EL (cell line): ENCODE measurements at regions not wholly inside any gene's neighbourhood (a gene's known extent, or its start where the extent isn't known, plus 50 kb on each side); places are given as distances from the start of the nearest gene placed in this dataset.
A peak's percentile ranks its signal among the peaks of the same experiment; 100 is the strongest.
"Not testable (repeated sequence)": the region's sequence is repeated elsewhere in the genome, so short reads cannot be mapped to it uniquely, and the experiment has no call there.

ENCODE experiments used
- DNase-seq: peaks from one replicate; pipeline ENCODE4 v3.0.0-alpha.2; 2016

DNA sequence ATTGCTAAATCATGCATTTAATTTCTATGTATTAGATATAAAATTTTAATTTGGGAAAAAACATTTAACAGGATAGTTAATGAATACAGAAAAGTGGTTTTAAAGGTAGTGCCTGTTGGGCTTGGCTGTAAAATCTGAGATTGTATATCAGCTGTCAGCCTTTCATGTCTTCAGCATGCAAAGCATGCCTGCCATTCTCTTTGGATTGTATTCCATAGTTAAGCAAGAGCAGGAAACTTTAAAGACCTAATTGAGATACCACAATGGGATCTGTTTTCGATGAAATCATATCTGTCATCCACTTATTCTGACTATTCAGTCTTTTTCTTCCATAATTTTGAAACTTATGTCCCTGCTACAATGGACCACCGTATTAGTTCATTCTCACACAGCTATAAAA lies 451.0 kb upstream of the DDI1 start:
- DNase-seq: no peak

DNA sequence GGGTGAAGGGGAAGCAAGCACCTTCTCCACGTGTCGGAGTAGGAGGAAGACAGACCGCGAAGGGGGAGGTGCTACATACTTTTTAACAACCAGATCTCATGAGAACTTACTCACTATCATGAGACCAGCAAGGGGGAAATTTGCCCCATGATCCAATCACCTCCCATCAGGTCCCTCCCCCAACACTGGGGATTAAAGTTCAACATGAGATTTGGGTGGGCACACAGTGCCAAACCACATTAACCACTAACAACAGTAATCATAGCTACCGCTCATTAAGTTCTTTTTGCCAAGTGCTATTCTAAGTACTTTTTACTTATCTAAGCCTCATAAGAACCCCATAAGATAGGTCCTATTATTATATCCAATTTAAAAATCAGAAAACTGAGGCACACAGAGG lies 450.5 kb upstream of the DDI1 start:
- DNase-seq: no peak

DNA sequence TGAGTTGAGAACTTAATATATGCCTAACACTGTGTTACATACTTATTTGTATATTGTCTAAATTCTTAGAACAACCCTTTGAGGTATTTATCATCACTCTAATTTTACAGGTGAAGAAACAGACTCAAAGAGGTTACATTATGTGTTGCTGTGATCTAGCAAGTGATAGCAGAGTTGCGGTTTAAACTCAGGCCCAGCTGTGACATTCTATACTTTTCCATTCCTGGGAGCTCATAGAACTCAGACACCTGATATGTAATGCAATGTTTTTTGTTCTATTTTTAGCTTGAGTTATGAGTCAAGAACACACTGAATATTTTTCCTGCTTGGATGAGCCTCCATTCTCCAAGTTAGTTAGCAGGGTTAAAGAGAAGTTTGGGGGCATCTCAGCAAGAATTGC lies 449.7 kb upstream of the DDI1 start:
- no peak for DNase-seq

DNA sequence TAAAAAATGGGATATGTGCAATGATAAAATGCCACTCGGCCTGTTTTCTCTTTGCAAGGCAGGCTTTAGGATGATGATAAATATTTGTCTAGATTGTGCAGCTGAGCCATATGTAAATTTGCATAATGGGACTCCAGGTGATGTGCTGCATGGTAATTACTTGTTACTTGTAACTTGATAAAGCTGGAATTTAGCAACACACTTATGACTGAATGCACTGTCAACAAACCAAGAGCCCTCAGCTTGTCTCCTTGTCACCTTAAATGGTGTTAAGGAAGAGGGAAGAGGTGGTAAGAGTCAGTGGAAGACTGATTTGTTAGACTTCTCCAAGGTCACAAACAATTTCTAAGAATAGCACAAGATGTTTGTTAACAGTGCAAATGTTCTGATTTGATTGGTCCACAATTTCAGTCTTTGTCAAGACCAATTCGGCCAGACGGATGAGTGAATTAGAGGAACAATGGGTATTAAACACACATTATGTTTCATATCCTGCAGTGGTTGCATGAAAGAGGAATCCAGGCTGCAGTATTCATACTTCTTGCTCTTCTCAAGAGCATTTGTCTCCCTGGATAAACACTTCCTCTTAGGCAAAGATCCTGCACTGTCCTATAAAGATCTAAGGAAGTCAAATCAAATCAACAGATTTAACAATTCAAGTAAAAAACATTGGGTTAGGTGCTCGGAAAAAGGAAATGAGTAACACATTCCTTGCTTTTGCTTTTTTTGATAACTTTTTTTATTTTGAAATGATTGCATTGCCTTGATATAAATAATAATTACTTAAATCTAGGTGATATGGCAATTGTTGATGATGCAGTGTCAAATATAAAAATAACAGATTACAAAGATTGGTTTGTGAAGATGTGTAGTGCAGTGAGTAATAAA lies 448.3 kb upstream of the DDI1 start:
- no peak for DNase-seq

DNA sequence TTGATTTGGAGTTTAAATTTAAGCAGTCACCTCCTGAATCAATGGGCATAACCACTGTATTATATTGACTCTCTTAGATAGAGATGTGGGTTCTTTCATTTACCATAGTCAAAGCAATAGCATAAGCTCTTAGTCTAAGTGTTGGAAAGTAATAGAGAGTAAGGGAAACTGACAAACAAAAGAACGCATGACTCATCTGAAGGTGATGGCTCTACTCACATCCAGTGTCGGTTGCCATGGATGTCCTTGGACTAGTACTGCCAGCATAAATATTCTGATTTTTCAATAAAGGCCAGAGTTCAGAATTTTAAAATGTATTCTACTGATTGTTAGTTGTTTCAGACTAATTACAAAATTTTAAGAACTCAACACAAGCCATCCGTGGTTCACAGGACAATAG lies 444.9 kb upstream of the DDI1 start:
- no peak for DNase-seq

DNA sequence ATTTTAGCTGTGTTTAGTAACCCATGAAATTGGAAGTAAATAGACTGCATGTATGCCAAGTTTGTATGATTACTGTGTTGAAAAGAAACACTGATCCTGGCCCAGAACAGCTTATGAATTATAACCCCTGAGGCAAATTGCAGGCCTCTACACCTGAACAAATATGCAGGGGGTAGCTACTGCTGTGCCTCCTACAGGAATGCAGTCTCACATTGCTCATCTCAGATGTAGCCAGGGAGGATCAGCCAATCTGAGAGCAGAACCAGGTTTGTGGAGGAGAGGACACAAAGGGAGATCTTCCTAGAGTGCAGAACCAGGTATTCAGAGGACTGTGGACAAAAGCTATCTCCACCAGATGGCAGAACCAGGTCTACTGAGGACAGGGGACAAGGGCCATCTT lies 442.2 kb upstream of the DDI1 start:
- no peak for DNase-seq

DNA sequence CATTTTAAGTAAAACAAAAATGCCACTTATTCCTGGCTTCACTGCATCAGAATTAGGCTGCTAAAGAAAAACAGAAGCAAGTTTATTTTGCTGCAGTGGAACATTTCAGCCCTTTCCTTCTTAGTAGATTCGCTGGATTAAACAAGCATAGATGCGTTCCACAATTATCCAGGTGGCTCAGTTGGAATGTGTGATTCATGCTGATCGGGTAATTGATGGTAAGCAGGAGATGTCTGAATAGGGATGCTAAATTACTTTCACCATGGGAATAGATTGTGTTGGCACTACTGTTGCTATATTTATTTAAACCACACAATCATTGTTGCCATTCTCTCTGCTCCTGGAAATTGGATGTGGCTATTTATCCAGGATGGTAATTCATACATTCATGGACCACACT lies 440.1 kb upstream of the DDI1 start:
- DNase-seq: no peak

DNA sequence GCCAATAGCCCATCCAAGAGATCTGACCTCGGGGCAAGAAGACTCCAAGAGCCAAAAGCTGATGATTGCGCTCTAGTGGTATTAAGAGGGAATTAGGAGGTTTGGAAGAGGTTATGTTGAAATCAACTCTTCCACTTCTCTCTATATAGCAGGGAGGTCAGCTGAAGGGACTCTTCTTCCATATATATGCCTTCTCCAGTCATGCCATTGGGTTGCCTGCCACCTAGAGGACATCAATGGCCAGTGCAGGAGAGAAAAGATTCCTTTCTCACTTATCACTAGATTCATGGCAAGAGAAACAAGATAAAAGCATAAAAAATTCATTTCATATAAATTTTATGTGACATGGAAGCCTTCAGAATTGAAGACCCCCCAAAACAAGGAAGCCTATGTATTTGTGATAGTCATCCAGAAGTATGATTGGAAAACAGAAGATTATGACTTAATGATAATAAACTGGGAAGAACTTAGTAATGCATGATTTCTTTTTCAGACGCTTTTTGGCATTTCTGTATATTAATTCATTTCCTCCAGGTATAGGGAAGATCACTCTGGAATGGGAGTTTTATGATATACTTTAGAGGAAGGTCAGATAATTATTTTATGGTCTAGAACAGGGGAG lies 435.1 kb upstream of the DDI1 start:
- peak; percentile 72 for DNase-seq

DNA sequence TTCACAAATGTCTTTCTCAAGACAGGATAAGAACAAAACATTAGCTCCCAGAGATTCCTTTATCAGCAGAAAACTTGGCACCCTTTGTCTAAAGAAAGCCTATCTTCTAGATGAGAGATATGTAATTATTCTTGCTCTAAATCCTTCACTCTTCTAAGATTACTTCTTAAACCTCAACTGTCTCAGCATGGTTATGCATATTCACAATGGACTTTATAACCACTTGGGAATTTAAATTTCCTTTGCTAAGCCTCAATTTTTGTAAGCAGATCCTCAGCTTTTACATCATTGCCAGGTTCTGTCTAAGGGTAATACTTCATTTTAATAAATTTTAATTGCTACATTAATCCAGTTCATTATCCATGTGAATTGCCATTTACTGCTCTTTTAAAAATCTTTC lies 433.6 kb upstream of the DDI1 start:
- no peak for DNase-seq

DNA sequence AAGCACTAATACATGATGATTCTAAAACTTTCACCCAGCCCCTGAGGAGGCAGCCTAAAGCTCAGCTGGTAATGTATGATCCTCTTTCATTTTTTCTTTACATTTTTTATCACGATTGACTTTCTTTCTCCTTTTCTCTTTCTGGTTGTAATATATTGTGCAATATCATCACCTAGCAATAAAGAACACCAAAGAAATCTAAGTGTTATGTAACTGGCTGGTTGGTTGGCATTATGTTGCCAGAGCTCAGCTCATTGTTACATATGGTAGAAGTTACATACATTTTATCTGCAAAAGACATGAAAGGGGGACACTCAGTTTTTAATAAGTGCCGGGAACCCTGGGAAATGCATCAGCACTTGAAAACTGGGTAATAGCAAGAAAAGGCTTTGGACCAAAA lies 432.1 kb upstream of the DDI1 start:
- DNase-seq: no peak

DNA sequence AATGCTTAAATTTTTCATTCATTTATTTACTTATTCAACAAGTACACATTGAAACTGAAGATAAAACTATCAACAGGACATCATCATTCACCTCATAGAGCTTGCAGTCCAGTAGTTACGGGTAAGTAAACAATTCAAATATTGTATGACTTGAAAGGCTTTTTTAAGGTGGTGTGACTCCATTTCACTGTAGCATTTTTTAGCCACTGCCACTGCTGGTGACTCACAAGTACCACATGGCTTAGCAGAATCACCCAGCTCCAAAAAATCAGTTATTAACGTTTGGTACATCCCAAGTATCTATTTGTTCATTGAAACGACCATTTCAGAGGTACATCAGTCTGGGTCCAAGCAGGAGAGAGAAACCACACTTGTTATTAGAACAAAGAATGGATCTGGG lies 427.9 kb upstream of the DDI1 start:
- DNase-seq: peak; percentile 62

DNA sequence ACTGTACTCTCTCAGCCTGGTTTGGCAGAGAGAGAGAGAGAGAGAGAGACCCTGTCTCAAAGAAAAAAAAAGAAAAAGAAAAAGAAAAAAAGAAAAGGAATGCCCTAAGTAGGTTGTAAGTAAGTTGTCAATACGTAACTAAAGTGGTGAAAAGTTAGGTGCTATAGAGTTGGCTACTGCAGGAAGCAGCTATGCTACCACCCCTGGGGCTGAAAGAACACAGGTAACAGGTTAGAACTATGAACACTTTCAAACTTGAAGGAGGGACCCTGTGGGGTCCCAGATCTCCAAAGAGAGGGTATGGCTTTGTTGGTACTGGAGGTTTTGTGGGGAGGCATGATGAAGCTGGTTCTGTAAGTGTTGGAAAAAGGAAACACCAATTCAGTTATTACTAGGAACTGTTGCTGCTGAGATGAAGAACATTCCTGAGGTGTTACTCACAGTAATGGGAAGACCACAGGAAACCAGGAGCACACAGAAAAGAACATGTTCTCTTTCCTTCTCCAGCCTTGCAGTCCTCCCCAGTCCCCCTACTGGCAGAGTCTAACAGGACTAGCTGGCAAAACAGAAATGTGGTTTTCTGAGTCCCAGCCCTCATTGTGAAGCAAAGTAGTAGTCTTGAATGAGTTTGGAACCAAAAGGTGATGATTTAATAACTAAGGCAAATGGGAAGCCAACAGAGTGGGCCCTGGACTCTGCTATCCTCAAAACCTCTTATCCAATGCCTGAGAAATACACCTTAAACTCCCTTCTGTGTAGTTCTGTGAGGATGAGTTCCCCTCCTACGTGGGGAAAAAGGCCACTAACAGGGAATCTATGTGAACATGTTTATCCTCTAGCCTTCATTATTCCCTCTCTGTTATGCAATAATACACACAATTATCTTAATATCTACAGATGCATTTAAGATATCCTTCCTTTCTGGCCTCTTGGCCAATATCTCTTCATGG lies 427.0 kb upstream of the DDI1 start:
- DNase-seq: peak; percentile 96

DNA sequence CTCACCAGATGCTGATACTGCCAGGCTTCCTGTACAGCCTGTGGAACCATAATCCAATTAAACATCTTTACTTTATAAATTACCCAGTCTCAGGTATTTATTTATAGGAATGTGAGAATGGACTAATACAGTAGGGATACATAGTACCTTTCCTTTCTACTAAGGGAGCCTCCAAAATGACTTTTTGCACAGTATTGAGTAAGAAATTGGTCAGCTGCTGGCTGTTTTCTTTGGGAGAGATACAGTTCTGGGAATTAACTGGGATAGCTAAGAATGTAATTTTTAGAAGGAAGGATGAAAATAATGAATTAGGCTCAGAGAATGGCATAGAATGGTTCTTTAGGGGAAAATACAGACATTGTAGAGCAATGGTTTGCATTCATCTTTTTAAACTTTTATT lies 426.0 kb upstream of the DDI1 start:
- DNase-seq: no peak

DNA sequence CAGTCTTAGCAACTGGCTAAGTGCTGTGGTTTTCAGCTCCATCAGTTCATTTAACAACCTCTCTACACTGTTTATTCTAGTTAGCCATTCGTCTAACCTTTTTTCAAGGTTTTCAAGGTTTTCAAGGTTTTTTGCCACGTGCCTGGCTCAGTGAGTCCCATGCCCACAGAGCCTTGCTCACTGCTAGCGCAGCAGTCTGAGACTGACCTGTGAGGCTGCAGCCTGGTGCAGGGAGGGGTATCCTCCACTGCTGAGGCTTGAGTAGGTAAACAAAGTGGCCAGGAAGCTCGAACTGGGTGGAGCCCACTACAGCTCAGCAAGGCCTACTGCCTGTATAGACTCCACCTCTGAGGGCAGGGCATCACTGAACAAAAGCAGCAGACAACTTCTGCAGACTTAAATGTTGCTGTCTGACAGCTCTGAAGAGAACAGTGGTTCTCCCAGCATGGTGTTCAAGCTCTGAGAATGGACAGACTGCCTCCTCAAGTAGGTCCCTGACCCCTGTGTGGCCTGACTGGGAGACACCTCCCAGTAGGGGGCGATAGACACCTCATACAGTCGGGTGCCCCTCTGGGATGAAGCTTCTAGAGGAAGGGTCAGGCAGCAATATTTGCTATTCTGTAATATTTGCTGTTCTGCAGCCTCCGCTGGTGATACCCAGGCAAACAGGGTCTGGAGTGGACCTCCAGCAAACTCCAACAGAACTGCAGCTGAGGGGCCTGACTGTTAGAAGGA lies 424.7 kb upstream of the DDI1 start:
- not testable (repeated sequence) for DNase-seq

DNA sequence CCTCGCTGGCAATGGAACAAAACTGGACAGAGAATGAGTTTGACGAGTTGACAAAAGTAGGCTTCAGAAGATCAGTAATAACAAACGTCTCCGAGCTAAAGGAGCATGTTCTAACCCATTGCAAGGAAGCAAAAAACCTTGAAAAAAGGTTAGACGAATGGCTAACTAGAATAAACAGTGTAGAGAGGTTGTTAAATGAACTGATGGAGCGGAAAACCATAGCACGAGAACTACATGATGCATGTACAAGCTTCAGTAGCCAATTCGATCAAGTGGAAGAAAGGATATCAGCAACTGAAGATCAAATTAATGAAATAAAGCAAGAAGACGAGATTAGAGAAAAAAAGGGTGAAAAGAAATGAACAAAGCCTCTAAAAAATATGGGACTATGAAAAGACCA lies 424.0 kb upstream of the DDI1 start:
- not testable (repeated sequence) for DNase-seq

DNA sequence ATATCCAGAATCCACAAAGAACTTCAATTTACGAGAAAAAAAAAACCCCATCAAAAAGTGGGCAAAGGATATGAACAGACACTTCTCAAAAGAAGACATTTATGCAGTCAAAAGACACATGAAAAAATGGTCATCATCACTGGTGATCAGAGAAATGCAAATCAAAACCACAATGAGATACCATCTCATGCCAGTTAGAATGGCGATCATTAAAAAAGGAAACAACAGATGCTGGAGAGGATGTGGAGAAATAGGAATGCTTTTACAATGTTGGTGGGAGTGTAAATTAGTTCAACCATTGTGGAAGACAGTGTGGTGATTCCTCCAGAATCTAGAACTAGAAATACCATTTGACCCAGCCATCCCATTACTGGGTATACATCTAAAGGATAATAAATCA lies 419.9 kb upstream of the DDI1 start:
- not testable (repeated sequence) for DNase-seq

DNA sequence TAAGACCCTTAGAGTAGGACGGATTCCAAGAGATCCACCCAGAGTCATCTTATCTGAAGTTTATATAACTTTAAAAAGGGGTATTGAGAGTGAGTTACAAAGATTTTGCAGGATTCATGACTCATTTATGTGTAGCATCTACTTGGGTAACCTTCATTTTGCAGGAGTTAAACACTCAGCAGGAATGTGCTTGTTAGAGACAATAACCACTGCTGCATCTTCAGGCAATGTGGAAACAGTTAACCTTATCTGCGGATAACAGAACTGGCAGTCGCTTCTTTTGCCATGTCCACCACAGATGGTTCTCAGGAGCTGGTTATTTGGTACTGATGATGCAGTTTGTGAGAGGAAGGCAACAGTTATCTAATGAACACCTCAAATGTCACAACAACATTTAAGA lies 417.9 kb upstream of the DDI1 start:
- peak; percentile 71 for DNase-seq

DNA sequence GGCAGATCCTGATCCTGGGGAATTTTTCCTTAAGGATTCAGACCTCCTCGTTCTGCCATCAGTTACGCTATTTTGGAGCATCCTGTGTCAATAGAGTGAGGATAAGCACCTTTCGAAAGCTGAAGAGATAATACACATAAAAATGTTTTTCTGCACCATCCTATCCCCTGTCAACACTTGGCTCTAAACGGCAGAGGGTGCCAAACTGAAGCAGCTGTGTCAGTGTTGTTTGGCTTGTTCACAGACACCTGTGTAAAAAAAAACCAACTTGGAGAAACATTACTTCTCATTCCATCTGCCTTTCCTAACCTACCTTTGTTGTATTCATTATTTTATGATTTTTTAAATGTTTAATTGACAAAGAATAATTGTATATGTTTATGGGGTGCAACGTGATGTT lies 417.0 kb upstream of the DDI1 start:
- DNase-seq: no peak

DNA sequence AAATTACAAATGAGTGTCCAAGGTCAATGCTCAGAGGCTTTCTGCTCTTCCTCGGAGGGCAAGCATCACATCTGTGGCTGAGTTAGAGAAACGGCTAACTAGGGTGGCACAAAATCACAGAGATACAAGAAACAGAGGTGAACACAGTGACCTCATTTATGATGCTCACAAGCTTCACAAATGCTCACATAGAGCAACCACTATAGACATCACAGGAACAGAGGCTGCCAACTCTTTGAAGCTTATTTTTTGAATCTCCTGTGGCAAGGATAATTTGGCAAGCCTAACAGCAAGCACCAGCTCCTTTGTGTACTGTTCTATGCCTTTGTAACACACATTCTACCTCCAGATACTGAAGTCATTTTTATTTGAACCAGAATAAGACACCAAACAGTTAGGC lies 416.5 kb upstream of the DDI1 start:
- DNase-seq: no peak

DNA sequence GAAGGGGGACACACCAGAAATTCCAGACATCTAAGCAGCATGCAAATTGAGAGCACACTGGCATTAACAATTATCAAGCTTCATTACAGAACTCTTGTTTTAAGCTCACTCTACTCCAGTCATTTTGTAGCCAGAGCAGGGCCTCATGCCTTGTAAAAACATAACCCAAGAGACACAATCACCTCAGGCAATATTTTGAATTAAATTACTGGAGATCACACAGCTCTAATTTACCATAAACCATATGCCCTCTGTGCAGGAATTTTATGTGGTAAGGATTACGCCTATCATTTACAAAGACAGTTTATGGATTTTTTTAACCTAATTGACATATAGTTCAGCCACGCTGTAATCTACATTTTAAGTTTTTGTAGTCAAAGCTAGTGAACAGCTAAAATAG lies 414.1 kb upstream of the DDI1 start:
- DNase-seq: peak; percentile 22

DNA sequence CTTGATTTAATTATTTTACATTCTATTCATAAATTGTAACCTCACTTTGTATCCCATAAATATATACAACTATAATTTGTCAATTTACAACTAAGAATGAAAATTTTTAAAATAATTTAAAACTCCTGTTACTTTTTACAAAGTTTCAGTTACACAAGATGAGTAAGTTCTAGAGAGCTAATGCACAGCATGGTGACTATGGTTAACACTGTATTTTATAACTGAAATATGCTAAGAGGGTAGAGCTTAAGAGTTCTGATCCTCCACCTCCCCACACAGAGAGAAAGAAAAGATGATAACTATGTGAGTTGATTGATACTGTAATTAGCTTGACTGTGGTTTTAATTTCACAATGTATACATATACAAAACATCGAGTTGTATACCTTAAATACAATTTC lies 412.5 kb upstream of the DDI1 start:
- DNase-seq: no peak

DNA sequence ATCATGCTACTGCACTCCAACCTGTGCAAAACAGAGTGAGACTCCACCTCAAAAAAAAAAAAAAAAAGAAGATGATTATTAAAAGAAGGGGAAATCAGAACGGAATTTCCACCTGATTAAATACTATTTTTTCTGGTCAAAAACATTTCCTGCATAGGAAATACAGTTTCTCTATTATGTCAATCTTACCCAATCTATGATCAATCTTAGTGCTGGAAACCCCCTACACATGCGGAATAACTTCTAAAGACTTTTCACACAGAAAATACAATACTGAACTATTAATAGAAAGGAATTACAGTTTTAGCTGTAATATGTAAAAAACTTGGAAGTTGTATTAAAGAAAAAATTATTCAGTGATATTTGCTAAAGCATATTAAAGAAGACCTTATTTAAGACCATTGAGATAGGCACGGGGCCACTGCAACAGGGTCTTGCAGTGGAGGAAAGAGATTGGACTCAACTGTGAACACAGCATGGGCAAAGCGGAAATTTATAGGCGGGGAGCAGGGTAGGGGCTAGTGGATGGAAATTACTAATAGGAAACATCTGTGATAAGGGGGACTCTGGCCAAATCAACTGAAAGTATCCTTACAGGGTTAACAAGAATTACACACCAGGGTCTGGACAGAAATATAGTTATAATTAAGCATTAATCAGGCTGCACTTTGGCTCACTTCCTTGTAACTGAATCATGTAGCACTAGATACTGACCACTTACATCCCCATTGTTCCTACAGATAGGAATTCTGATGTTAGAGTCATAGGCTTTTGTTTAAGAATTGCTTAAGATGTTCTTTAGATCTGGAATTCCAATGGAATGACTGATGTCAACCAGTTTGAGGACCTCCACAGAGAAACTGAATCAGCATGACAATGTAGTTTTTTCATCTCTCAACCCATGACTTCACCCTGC lies 411.5 kb upstream of the DDI1 start:
- peak; percentile 96 for DNase-seq
